Glomerular visceral epithelial cell (primary cell): ENCODE measurements at regions not wholly inside any gene's neighbourhood (a gene's known extent, or its start where the extent isn't known, plus 50 kb on each side); places are given as distances from the start of the nearest gene placed in this dataset.
A peak's percentile ranks its signal among the peaks of the same experiment; 100 is the strongest.

Experiments
- DNase-seq: peaks from one replicate; pipeline ENCODE4 v3.0.0-alpha.2; 2016; ENCODE audit errors: extremely low spot score

DNA sequence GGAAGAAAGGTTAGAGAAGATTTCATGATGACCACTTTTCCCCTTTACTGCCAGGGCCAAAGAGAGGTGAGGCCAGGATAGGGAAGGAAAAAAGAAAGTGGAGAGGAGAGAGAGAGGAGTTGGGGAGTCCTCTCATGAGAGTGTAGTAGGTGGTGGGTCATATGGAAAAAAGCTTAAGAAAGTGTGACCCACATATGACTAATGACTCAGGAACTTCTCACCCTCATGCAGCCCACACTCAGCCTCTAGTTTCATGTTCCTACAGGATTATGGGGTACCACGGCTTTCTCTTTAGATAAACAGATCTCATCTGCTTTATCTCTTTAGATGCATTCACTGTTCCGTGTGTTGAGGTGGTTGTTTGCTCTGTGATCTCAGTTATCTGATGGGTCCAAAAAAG, 462.5 kb upstream of the IGFBP3 start:
- DNase-seq, result peak; percentile 68

DNA sequence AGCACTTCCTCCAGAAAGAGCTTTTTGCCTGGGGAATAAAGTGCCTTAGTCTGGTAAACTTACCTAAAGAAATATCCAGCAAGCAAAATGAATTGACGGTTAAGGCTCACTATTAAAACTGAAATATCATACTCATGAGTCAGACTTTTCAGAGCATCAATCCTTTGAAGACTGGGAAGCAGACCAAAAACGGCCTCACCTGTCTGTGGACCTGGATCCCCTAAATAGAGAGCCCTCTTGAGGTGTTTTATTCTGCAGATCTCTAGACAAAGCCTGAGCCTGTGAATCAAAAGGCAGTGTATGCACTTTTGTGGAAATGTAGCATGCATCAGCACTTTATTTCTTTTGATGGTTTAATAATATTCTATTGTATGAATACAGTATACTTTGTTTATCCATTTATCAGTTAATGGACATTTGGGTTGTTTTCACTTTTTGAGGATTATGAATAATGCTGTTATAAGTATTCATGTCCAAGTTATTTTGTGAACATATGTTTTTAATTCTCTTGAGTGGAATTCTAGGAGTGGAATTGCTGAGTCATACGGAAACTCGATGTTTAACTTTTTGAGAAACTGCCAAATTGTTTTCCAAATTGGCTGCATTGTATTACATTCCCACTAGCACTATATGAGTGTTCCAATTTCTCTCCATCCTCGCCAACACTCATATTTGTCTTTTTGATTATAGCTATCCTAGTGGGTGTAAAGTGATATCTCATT, 449.0 kb upstream of the IGFBP3 start:
- DNase-seq, result no peak

DNA sequence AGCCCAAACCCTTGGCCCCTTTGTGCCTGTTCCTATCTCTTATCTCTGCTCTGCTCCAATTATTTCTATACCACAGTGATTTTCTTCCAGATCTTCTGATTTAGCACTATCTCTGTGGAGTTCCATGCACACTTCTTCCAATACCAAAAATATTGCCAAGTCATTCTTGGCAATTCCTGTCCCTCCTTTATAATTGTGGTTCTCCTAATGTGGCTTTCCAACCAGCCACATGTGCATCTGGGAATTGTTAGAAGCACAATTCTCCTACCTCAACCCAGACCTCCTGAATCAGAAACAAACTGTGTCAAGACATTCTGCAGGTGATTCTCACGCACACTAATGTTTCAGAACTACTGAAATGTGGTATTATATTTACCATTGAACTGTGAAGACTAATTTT, 447.8 kb upstream of the IGFBP3 start:
- DNase-seq, result no peak

DNA sequence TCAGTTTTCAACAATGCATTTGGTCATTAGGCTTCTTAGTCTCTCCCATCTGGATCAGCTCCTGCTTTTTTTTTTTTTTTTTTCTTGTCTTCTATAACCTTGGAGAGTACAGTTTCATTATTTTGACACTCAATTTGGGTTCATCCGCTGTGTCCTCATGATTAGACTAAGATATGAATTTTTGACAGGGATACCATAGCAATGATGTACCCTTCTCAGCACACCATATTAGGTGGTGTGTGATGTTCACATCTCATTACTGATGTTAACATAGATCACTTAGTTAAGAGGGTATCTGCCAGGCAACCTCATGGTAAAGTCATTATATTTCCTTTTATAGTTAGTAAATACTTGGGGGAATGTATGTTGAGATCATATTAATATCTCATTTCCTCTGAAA, 445.5 kb upstream of the IGFBP3 start:
- no peak for DNase-seq

DNA sequence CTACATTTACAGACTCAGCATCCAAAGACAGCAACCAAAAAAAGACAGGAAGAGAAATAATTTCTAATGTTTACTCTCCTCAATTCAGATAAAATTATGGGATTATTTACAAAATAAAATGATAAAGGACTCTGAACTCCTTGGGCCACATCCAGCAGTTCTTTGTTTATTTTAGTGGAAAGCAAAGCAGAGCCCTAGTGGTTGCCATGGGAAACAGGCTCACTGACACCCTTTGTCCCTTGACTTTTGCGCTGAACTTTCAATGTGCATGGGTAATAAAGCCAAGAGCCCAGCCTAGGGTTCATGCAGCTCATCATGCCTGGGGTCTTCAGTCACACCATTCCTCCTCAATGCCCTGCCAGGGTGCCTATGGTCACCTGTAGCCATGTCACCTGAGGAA, 442.6 kb upstream of the IGFBP3 start:
- DNase-seq, result no peak

DNA sequence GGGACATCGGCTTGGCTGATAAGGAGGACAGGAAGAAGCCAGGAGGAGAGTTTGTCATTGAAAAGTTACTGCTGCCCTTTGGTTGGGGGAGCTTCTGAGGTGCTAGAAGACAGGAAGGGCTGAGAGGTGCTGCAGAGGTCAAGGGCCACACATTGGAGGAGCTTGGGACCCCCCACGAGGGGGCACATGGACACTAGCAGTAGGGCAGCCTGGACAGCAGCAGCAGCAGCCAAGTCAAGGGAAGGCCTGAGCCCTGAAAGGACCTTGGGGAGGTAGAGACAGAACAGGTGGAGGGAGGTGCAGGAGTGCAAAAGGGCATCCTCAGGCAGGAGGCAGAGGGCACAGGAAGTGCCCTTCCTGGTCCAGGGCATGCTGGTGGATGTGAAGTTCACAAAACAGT, 439.7 kb upstream of the IGFBP3 start:
- no peak for DNase-seq

DNA sequence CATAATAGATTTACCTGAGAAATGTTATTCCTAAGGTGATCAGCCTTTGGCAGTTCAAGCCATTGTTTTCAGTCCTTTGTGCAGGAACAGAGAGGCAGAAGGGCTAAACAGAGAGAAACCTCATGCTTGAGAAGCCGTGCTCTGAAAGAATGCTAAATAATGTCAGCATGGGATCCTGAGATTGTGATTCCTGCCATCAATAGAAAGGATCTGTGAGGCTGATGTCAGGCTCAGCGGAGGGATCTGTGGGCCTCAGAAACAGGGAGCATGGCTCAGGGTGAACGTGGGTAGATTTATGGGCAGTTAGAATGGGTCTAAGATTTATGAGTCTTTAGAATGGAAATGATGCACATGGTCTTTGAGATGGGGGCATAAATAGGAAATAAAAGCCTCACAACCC, 439.2 kb upstream of the IGFBP3 start:
- DNase-seq, result no peak

DNA sequence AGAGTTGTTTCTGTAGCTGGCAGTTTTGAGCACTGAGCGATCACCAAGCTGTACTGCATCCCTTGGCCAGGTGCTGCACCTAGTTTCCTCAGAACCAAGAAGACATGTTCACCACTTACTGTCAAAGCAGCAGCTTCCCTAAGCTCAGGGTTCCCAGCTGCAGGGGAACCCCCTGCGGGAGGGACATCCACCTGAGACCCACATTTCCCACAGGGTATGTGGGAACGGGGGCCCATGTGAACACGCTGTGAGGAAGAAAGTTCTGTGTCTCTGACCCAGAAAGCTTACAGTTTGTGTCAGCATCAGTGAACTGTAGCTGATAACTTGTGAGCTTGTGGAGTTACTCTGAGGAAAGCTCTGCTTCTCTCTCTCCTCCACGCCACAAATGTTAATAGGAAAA, 436.8 kb upstream of the IGFBP3 start:
- DNase-seq, result no peak

DNA sequence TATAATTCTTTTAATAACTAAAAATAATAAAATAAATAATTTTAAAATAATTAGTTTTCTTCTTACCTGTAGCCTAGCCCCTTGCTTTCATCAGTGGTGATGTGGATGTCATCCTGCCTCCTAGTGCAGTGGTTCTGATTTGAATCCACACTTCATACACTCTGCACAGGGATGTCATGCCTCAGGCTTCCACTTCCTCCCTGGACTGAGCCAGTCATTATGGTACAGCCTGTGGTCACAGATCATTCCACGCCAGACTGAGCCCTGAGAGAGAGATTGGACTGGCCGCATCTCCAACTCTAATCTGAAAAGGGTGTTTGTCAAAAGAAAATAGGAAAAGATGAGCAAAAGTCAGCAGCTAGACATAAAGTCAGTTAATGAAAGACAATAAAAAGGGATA, 436.2 kb upstream of the IGFBP3 start:
- DNase-seq, result peak; percentile 25

DNA sequence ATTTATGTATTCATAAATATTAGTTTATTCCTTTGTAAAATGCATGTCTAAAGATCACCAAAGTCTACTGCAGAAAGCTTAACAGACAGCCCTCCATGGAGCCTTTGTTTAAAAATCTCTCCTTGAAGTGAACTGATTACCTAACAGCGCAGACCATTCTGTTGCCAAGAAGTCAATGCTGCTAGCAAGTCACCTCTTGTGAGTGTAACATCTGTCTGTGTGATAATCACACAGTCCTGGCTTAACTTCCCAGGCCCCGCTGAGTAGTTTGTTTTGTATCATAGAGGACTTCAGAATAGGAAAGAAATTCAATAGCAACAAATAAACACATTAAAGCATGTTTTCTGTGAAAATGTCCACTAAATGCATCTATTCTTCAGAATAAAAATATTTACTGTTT, 435.3 kb upstream of the IGFBP3 start:
- DNase-seq, result no peak

DNA sequence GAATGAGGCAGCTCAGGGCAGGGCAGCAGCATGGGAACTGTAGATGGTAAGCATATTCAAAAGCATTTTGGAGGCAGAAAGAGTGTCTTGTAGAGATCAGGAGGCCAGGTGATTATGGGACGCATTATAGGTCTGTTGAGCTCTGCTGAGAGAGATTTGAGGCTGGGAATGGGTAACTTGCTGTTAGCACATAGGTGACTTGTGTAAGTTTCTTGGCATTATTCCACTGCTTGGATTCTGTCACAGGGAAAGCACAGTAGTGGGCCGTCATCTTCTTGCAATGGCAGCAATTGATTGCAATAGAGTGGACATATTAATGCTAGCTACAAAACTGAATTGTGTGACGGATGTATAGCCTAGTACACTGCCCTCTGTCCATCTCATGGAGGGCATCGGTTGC, 434.3 kb upstream of the IGFBP3 start:
- no peak for DNase-seq

DNA sequence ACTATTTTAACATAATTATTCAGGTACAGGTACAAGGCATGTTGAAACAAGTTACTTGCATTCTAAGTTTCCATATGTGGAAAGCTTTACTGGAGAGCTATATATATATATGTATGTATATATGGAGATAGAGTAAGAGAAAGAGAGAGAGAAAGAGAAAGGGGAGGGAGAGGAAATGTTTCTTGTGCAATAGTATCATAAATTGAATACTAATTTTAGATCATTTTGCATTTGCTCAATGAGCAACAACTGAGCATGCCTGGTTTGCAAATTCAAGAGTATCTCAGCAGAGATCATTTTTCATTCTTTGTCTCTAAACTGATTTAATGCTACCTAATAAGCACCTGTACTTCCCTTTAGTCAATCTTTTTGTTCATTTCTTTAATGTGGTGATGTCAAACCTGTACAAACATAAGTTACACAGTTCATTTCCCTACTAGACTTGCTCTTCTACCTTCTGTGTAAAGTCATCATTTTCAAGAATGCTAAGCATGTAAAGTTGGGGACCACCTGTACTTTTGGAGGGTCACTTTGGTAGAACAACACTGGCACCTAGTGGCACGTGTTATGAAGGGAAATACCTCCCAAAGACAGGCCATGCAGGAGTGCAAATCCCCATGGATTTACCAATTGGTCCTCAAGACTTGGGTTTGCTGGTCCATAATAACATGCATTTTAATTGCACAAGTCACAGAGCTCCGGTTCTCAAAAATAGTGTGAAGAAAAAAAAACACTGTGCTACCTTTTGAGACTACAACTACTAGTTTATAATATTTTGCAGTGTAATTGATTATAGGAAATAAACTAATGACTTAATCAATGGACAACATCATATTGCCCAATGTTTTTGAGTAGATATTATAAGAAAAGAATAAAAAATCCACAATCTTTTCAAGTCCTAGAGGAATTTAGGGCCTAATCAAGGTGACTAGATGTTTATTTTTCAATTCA, 431.2 kb upstream of the IGFBP3 start:
- peak; percentile 79 for DNase-seq

DNA sequence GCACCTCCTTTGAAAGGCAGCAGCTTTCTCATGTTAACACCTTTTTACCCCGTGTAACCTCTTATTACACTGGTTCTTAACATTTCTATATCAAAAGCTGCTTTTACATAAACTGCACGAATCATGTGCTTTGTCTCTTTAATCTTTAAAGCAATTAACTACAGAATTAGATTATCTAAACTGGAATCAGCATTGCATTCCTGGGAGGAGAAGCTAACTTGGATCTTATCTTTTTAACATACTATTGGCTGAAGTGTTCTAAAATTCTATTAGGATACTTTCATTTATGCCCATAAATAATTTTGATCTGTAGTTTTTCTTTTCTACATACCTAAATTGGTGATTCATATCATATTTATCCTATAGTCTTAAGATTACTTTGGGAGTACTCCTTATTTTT, 428.4 kb upstream of the IGFBP3 start:
- no peak for DNase-seq

DNA sequence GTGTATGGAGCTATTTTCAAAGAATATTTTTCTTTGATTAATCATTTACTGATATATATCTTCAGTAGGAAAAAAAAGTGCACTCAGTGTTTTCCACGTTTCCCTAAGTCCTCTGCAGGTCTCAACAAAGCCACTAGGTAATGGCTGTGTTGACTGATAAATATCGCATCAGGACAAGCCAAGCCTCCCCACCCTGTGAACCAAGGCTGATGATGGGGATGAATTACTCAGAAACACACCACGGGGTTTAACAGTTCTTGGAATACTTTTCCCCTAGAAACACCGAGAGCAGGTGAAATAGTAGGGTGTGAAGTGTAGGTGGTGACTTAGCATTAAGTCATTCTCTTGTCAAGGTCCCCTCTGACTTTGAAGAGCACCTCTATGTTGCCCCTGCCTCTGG, 423.5 kb upstream of the IGFBP3 start:
- DNase-seq, result no peak

DNA sequence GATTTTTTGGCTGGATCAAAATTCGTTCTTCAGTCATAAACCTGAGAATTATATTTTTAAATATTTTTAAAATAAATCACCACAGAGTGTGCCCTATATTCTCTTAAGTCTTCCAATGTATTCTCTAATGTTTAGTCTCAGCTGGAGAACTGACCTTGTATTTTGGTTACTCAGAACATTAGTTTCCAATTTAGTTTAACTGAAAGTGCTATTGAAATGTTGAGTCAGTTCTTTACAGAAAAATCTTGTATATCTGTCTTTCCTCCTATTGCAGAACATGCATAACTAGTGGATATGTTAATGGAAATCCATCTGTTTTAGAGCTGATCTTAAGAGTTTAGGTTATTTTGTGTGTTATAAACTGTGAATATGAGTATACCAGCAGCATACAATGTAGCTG, 422.7 kb upstream of the IGFBP3 start:
- no peak for DNase-seq

DNA sequence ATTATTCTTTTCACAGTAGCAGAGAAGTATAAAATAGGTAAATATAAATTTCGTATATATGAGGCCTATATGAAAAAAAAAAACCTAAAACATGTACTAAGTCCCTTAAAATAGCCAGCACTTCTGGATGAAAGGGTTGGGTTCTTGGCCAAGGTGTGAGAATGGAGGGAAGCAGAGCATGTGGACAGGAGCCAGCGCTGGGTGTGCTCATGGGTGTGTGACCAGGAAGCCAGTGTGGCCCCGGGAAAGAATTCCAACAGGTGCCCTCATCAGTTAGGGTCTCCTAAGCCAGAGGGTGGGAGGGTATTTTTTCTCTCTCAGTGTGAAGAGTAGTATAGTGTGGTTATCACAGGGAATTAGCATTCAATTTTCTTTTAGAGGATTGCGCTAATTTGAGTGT, 401.9 kb upstream of the IGFBP3 start:
- no peak for DNase-seq

DNA sequence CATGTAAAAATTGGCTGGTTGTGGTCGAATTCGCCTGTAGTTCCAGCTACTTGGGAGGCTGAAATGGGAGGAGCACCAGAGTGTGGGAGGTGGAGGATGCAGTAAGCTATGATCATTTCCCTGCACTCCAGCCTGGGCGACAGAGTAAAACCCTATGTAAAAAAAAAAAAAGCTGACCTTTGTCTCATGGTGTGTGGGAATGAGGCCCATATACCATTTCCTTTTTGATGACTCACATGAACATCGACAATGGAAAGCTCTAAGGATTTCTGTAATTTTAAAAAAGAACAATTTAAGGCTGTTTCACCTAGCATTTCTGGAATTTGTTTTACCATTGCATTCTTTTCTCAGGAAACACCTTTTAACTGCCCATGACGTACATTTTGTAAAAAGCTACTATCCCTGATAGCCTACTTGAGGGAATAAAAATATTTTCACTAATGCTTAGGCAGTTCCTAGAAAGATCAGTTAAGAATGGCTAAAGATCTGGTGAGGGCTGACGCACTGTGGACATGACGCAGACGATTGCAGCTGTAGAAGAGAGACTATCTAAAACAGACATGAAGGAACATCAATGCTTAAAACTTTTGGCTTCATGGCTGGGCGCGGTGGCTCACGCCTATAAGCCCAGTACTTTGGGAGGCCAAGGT, 400.6 kb upstream of the IGFBP3 start:
- DNase-seq, result peak; percentile 23

DNA sequence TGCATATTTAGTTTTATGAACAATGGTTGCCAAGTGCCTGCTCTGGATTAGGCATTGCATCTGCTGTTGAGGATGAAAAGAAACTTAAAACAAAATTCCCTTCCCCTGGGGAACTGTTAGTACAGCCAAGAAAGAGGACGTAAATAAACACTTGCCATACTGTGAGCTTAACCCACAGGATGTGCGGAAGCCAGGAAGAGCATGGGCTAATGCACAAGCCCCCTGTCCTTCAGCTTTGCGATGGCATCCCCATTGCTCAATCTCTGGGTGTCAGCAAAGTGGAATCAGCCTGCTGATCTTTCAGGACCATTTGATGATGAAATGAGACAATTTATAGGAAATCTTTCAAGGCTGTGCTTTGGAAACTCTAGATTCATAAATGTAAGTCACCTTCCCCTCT, 399.9 kb upstream of the IGFBP3 start:
- no peak for DNase-seq

DNA sequence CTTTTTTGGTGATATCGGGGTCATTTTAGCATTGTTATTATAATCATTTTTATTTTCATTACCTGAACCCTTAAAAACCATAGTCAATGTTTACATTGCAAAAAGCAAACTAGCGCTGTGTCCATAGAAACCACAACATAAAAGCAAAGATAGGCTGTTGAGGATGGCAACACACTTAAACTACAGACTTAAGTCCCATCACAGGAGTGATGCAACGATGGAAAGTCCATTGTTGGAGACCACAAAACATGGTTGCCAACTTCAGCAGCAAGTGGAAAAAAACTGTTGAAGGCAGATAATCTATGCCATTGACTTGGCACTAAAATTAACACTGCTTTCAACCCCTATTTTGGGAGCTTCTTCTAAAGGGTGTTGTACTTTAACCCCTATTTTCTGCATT, 398.8 kb upstream of the IGFBP3 start:
- peak; percentile 2 for DNase-seq

DNA sequence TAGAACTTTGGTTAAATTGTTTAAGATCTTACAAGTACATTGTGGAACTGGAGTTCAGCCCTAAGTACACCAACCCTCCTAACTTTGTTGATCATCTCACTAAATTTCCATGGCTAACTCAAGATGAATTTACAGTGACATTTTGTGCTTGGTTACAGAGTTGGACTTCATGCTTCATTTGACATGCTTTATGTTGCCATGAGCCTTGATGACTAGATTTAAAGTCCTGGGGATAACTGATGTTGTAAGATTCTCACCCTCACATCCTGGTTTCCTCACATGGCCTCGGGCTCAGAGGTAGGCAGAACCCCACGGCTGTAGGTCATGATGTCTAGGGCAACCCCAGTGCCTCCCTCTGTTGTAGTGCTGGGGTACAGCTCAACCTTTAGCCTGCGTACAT, 397.2 kb upstream of the IGFBP3 start:
- DNase-seq, result no peak

DNA sequence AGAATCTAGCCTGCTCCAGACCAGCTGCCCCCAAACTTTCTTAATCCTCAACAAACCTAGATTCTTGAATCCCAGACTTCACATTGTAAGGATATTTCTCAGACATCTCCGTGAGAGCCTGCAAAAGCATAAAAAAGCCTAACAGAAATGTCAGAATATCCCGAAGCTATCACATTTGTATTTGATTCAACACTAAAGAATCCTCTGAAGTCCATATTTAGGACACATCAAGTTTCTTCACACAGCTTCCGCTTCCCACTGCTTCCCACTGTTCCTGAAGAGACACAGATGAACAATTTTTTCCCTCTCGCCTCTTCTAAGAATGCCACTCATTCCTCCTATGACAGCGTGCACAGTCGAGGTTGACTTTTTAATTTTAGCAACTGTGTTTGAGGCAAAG, 396.2 kb upstream of the IGFBP3 start:
- no peak for DNase-seq

DNA sequence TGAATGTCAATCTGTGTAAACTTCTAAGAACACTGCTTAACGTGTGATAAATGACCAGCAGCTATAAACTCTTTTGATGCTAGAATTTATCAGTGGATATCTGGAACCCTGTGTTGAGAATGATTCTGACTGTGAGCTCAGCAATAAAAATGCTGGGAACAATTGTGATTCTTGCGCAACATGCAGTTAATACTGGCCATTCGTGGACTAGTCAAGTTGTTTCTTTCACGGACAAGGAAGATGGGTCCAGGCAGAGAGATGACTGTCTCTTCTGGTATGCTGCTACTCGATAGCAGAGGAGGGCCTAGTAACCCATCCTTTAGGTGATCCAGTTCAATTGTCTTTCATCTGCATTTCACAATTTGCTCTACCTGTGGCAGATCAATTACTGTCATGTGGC, 394.8 kb upstream of the IGFBP3 start:
- no peak for DNase-seq

DNA sequence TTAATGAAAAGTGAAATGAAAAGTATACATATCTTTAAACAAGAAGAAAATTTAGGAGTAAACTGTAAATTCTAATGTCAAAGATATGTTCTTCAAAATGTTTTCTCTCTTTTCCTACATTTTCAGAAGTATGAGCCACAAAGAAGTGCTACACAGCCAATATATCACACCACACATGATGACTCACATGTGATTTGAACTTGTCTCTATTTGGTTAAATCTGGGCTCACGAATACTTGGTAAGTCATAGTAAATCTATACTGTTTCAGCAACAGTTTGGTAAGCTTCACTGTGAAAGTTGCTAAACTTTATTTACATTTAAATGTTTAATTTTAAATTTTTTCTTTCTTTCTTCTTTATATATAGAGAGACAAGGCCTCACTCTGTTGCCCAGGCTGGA, 380.6 kb upstream of the IGFBP3 start:
- no peak for DNase-seq
